Upper lobe of left lung (tissue), 4 donors: ENCODE measurements at regions not wholly inside any gene's neighbourhood (a gene's known extent, or its start where the extent isn't known, plus 50 kb on each side); places are given as distances from the start of the nearest gene placed in this dataset.

ENCODE experiments used
- POLR2A ChIP-seq, 4 donors: fragments of 450-650 bp; IDR thresholded peaks; one replicate each; pipeline ENCODE4 v1.5.1; 2016 to 2017; ENCODE audit warnings: antibody characterized with exemption in 4 of 4, mild to moderate bottlenecking in 2 of 4
- POLR2AphosphoS5 ChIP-seq, 2 donors: sonication (generic); formaldehyde crosslinking; IDR thresholded peaks; one replicate each; pipeline ENCODE4 v1.5.1; 2017; ENCODE audit warnings: antibody characterized with exemption in 2 of 2
- TF ChIP-seq, protein P1 (sequence below), 6 experiments: fragments of 450-650 bp in 4 of 6; fragments of 200-600 bp in 2 of 6; sonication (generic) in 2 of 6; IDR thresholded peaks; one replicate each; pipeline ENCODE4 v1.5.1; 2016 to 2019; ENCODE audit warnings: antibody characterized with exemption in 6 of 6

DNA sequence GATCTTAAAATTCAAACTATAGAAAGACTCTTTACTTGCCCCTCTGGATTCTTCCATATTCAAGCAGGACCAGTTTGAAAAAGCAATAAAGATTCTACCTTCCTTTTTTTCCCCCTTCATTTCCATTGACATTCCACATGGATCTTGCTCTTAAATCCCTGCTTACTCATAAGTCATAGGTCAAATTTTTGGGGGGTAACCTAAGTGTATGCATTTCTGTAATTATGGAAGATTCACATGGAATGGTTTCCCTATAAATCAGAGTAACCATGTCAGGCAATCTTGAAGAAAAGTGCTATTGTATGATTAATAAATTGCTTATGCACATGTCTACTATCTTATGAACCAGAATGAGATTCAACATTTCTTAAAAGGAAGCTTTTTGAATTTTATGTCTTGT lies 551.0 kb downstream of the HAO1 start:
- TF ChIP-seq, protein P1, sequence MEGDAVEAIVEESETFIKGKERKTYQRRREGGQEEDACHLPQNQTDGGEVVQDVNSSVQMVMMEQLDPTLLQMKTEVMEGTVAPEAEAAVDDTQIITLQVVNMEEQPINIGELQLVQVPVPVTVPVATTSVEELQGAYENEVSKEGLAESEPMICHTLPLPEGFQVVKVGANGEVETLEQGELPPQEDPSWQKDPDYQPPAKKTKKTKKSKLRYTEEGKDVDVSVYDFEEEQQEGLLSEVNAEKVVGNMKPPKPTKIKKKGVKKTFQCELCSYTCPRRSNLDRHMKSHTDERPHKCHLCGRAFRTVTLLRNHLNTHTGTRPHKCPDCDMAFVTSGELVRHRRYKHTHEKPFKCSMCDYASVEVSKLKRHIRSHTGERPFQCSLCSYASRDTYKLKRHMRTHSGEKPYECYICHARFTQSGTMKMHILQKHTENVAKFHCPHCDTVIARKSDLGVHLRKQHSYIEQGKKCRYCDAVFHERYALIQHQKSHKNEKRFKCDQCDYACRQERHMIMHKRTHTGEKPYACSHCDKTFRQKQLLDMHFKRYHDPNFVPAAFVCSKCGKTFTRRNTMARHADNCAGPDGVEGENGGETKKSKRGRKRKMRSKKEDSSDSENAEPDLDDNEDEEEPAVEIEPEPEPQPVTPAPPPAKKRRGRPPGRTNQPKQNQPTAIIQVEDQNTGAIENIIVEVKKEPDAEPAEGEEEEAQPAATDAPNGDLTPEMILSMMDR (IDR thresholded peaks at IDR 0.05) = no peak
- TF ChIP-seq POLR2A (IDR thresholded peaks at IDR 0.05) (no peak), POLR2AphosphoS5 (IDR thresholded peaks at IDR 0.05) (no peak)
